ENCODE measurements at regions not wholly inside any gene's neighbourhood (a gene's known extent, or its start where the extent isn't known, plus 50 kb on each side); places are given as distances from the start of the nearest gene placed in this dataset.
A peak's percentile ranks its signal among the peaks of the same experiment; 100 is the strongest.

- peak; percentile 51 for TF ChIP-seq CTCF (IDR thresholded peaks at IDR 0.05)
- H3K4me1 Mint-ChIP-seq (ENCODE audit: low read depth) = peaks cover 3% of the 10 kb centered on the region
- H3K27ac Mint-ChIP-seq (ENCODE audit: unreplicated experiment) = no peak overlapping the region
- no peaks in the 10 kb centered on the region for H3K36me3 Mint-ChIP-seq (ENCODE audit: low read depth)
- DNase-seq (ENCODE audit: low spot score) = no peak
- no peaks in the 10 kb centered on the region for H3K9me3 Mint-ChIP-seq (ENCODE audit: low read depth)
- no peaks in the 10 kb centered on the region for H3K27me3 Mint-ChIP-seq (ENCODE audit: low read depth)
- no peak overlapping the region for H3K4me3 Mint-ChIP-seq (ENCODE audit: unreplicated experiment)
These were observed 73.1 kb upstream of the ANKRD50 start for GRCh38 chr4:124785645-124786044.

DNA sequence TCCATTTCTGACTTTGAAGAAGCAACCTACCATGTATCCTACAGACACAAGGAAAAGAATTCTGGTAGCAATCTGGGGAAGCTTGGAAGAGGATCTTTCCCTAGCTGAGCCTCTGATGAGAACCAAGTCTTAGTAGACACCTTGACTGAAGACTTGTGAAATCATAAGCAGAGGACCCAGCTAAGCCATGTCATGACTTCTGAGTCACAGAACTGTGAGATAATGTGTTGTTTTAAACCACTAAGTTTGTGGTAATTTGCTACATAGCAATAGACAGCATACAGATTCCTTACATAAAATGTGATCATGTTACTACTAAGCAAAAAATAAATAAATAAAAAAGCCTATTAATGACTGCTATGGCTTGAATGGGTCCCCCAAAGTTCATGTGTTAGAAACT lies 71.3 kb upstream of the ANKRD50 start:
- Mint-ChIP-seq H3K27ac (ENCODE audit: unreplicated experiment) (no peak overlapping the region), H3K36me3 (ENCODE audit: low read depth) (no peaks in the 10 kb centered on the region), H3K4me3 (ENCODE audit: unreplicated experiment) (no peak overlapping the region), H3K27me3 (ENCODE audit: low read depth) (no peaks in the 10 kb centered on the region), H3K4me1 (ENCODE audit: low read depth) (no peaks in the 10 kb centered on the region), H3K9me3 (ENCODE audit: low read depth) (no peaks in the 10 kb centered on the region)
- TF ChIP-seq CTCF (IDR thresholded peaks at IDR 0.05) = no peak
- no peak for DNase-seq (ENCODE audit: low spot score)

DNA sequence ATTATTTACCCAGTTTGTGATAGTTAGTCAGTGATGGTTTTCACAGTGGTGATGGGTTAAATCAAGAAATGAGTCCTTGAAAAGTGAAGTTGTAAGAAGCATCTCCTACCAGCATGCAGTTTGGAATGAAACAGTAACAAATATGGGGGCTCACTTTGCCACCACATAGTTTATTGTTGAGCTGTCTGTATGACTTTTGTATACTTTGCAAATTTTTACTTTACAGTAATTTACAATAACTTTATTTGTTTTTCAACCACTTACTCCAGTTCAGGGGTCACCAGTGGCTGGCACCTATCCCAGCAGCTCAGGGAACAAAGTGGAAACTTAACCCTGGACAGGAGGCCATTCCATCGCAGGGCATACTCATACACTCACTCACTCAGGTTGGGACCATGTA lies 64.5 kb upstream of the ANKRD50 start:
- H3K36me3 Mint-ChIP-seq (ENCODE audit: low read depth) = peaks cover 12% of the 10 kb centered on the region
- peaks cover 32% of the 10 kb centered on the region for H3K9me3 Mint-ChIP-seq (ENCODE audit: low read depth)
- DNase-seq (ENCODE audit: low spot score) = no peak
- H3K4me3 Mint-ChIP-seq (ENCODE audit: unreplicated experiment) = no peak overlapping the region
- H3K27ac Mint-ChIP-seq (ENCODE audit: unreplicated experiment) = no peak overlapping the region
- TF ChIP-seq CTCF (IDR thresholded peaks at IDR 0.05) = no peak
- H3K27me3 Mint-ChIP-seq (ENCODE audit: low read depth) = no peaks in the 10 kb centered on the region
- H3K4me1 Mint-ChIP-seq (ENCODE audit: low read depth) = peaks cover 3% of the 10 kb centered on the region

DNA sequence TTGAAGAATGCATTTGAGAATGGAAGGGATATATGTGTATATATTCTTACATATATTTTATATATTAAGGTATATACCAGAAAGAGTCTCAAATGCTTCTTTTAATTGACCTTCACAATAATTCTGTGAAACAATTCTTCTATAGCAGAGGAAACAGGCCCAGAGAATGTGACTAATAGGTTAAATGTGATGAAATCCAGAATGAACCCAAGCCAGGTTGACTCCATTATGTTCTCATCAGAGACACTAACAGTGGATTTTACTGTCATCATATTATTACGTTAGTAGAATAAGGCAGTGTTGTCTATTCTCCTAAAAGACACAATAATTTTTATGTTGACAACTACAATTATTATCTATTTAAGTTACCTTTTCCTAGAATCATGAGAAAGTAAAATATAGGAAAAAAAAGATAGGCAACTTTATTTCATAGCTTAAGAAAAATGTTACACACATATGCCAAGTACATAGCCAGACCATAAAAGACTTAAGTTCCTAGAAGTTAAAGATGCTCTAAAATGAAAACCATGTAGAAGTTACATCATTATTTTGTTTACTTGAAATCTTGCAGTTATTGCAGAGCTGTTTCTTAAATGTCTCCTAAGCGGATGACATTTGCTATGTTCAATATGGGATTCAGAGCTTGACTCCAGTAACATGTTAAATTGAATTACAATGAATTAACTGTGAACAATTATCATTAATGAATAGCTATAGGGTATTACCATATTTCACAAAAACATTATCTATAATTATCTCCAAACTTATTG lies 56.2 kb upstream of the ANKRD50 start:
- no peak overlapping the region for H3K4me3 Mint-ChIP-seq (ENCODE audit: unreplicated experiment)

DNA sequence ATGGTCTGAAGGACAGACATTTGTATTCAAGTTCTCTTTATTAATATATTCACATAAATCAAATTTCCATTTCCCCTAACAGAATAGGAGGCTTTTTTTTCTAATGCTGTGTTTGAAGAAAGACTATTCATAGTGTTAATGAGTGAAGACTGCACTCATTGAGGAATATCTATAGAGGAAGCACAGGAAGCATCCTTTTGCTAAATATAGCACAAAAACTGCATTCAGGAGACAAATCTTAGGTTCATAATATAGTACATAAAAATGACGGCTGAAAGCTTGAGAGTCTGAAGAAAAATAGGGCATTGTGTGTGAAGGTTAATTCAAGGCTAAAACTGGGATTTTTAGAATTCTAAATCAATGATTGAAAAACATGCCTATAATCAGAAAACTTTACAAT lies 50.4 kb upstream of the ANKRD50 start:
- no peak for TF ChIP-seq CTCF (IDR thresholded peaks at IDR 0.05)
- Mint-ChIP-seq H3K4me3 (ENCODE audit: unreplicated experiment) (no peak overlapping the region), H3K4me1 (ENCODE audit: low read depth) (no peaks in the 10 kb centered on the region), H3K36me3 (ENCODE audit: low read depth) (no peaks in the 10 kb centered on the region), H3K9me3 (ENCODE audit: low read depth) (peaks cover 4% of the 10 kb centered on the region), H3K27ac (ENCODE audit: unreplicated experiment) (no peak overlapping the region), H3K27me3 (ENCODE audit: low read depth) (no peaks in the 10 kb centered on the region)
- no peak for DNase-seq (ENCODE audit: low spot score)

More for the DNA sequence above, 56.2 kb upstream of the ANKRD50 start:
- H3K36me3 Mint-ChIP-seq (ENCODE audit: low read depth) = peaks cover 3% of the 10 kb centered on the region
- H3K27ac Mint-ChIP-seq (ENCODE audit: unreplicated experiment) = no peak overlapping the region
- no peaks in the 10 kb centered on the region for H3K27me3 Mint-ChIP-seq (ENCODE audit: low read depth)
- TF ChIP-seq CTCF (IDR thresholded peaks at IDR 0.05) = no peak
- DNase-seq (ENCODE audit: low spot score) = no peak
- no peaks in the 10 kb centered on the region for H3K4me1 Mint-ChIP-seq (ENCODE audit: low read depth)
- peaks cover 22% of the 10 kb centered on the region for H3K9me3 Mint-ChIP-seq (ENCODE audit: low read depth)
